Naive thymus-derived CD8-positive, alpha-beta T cell (primary cell): ENCODE measurements at regions not wholly inside any gene's neighbourhood (a gene's known extent, or its start where the extent isn't known, plus 50 kb on each side); places are given as distances from the start of the nearest gene placed in this dataset.

Source experiments
- ATAC-seq, 2 donors: fragments of 150-1000 bp; cut with Tn5 transposase in 1 of 2; sonication (Bioruptor Pico), chemical (Tn5 transposase) in 1 of 2; 1 replicate in 1 of 2; 2 replicates in 1 of 2; pipeline ENCODE4 v1.10.0; 2021; ENCODE audit warnings: mild to moderate bottlenecking in 2 of 2, moderate library complexity in 2 of 2
- POLR2A ChIA-PET: fragments of 350-600 bp; sonication (Branson Sonifier 250); formaldehyde crosslinking; loops from one replicate; lab custom pipeline; 2021; ENCODE audit warnings: antibody characterized with exemption; lab: Charles Lee
- DNase-seq, 10 donors: peaks; one replicate each; pipeline versions ENCODE4 v3.0.0 to v3.0.0-alpha.2; 2020 to 2022
- H3K27ac Mint-ChIP-seq, 10 donors: one replicate each; pipeline ENCODE4 v1.8.0; 2020 to 2022; ENCODE audit warnings: mild to moderate bottlenecking in 10 of 10, mixed read lengths in 10 of 10, moderate library complexity in 4 of 10, inconsistent platforms in 1 of 10
- H3K27me3 Mint-ChIP-seq, 5 donors: one replicate each; pipeline ENCODE4 v1.8.0; 2021 to 2022; ENCODE audit warnings: mixed read lengths in 5 of 5
- H3K36me3 Mint-ChIP-seq, 3 donors: one replicate each; pipeline ENCODE4 v1.8.0; 2020 to 2022; ENCODE audit warnings: mixed read lengths in 3 of 3, mild to moderate bottlenecking in 2 of 3, inconsistent platforms in 1 of 3
- H3K4me1 Mint-ChIP-seq, 4 donors: one replicate each; pipeline ENCODE4 v1.8.0; 2021 to 2022; ENCODE audit warnings: mixed read lengths in 4 of 4
- H3K4me3 Mint-ChIP-seq, 10 donors: one replicate each; pipeline ENCODE4 v1.8.0; 2020 to 2022; ENCODE audit warnings: mild to moderate bottlenecking in 10 of 10, mixed read lengths in 10 of 10, moderate library complexity in 6 of 10, inconsistent platforms in 1 of 10
- H3K9me3 Mint-ChIP-seq, 9 donors: one replicate each; pipeline ENCODE4 v1.8.0; 2020 to 2022; ENCODE audit warnings: mixed read lengths in 9 of 9, mild to moderate bottlenecking in 3 of 9, inconsistent platforms in 1 of 9, moderate library complexity in 1 of 9

- POLR2A ChIA-PET = no interaction called here
These were observed 58.6 kb upstream of the SLC38A4 start for GRCh38 chr12:46884362-46884761.

DNA sequence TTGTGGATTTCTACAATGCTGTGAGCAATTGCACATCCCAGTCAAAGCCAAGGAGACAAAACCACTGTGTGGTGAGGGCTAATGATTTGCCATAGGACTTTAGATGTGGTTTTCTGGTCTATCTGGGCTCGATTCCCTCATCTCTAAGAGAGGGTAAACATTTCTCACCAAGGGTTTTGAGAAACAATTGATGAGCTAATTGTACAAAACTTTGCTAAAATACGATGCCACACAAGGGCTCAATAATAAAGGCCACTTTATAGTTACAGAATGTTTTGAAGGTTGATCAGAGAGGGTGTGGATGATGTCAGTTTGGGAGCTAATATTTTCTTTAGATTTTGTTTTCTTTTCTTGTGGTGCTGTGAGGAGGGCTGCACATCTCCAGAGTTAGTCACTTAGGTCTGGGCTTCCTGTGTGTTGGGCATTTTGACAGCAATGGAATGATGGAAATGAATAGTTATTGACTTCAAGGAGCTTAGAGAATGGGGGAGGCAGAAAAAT is 60.8 kb upstream of the SLC38A4 start:
- no peak for DNase-seq
- Mint-ChIP-seq H3K9me3 (peaks cover 0 to 7% (median 2%) of the 10 kb centered on the region in 9 donors), H3K27ac (no peak overlapping the region), H3K27me3 (peaks cover 0 to 6% (median 2%) of the 10 kb centered on the region in 5 donors), H3K4me1 (no peaks in the 10 kb centered on the region), H3K4me3 (no peak overlapping the region), H3K36me3 (peaks cover 0 to 5% (median 0%) of the 10 kb centered on the region in 3 donors)
- no peak for ATAC-seq
- POLR2A ChIA-PET = no interaction called here

More at GRCh38 chr12:46884362-46884761, 58.6 kb upstream of the SLC38A4 start:
- Mint-ChIP-seq H3K27ac (no peak overlapping the region), H3K9me3 (peaks cover 0 to 15% (median 1%) of the 10 kb centered on the region in 9 donors), H3K4me1 (no peaks in the 10 kb centered on the region), H3K4me3 (no peak overlapping the region), H3K27me3 (peaks cover 0 to 14% (median 2%) of the 10 kb centered on the region in 5 donors), H3K36me3 (peaks cover 0 to 2% (median 0%) of the 10 kb centered on the region in 3 donors)
- ATAC-seq (no peak), DNase-seq (no peak)

DNA sequence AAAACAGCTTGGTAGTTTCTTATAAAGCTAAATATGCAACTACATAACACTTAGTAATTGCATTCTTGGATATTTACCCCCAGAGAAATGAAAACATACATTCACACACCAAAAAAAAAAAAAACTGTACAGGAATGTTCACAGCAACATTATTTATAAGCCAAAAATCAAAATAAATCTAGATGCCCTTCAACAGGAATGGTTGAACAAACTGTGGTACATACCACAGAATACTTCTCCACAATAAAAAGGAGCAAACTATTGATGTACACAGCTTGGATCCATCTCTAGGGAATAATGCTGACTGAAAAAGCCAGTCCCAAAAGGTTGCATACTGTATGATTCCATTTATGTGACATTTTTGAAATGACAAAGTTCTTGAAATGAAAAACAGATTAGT is 62.1 kb upstream of the SLC38A4 start:
- Mint-ChIP-seq H3K4me3 (no peak overlapping the region), H3K27me3 (peaks cover 2 to 9% (median 6%) of the 10 kb centered on the region in 5 donors), H3K27ac (no peak overlapping the region), H3K36me3 (peaks cover 0 to 5% (median 0%) of the 10 kb centered on the region in 3 donors), H3K4me1 (peaks cover 0 to 2% (median 0%) of the 10 kb centered on the region in 4 donors), H3K9me3 (peaks cover 0 to 3% (median 0%) of the 10 kb centered on the region in 9 donors)
- ATAC-seq = no peak
- no peak for DNase-seq
- POLR2A ChIA-PET = no interaction called here

DNA sequence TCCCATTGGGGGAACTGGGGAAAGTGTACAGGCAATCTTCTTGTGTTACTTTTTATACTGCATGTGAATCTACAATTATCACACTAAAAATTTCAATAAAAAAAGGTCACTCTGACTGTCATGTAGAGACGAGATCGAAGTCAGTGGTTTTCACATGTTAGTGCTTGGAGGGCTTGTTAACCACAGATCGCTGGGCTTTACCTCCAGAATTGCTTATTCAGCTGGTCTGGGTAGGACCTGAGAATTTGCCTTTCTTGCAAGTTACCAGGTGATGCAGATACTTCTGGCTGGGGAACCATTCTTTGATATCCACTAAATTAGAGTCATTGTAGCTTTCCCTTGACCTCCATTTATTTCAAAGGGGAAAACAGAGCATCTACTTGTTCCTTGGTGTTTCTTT is 62.8 kb upstream of the SLC38A4 start:
- no peak for DNase-seq
- peaks cover 0 to 3% (median 0%) of the 10 kb centered on the region in 9 donors for H3K9me3 Mint-ChIP-seq
- H3K27ac Mint-ChIP-seq = no peak overlapping the region
- H3K36me3 Mint-ChIP-seq = peaks cover 0 to 5% (median 0%) of the 10 kb centered on the region in 3 donors
- POLR2A ChIA-PET = no interaction called here
- peaks cover 2 to 9% (median 6%) of the 10 kb centered on the region in 5 donors for H3K27me3 Mint-ChIP-seq
- H3K4me3 Mint-ChIP-seq = no peak overlapping the region
- H3K4me1 Mint-ChIP-seq = peaks cover 0 to 2% (median 0%) of the 10 kb centered on the region in 4 donors
- no peak for ATAC-seq

DNA sequence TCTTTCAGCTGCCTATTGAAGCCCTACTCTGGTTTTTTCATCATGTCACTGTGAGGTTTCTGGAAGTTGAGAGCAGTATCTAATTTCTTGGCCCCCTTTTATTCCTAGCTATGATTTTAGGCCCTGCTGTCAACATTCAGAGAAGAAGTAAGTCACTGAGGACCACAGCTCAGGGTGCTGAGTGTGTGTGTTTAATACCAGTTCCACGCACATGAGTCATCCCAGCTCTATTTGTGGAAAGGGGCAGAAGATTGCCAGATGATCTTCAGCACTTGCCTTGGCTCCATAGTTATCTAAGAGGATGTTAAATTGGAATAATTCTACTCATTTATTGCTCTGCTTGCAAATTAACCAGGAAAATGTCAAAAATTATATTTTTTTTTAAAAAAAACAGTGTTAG is 65.5 kb upstream of the SLC38A4 start:
- Mint-ChIP-seq H3K9me3 (peaks cover 0 to 3% (median 0%) of the 10 kb centered on the region in 9 donors), H3K4me1 (peaks cover 0 to 2% (median 0%) of the 10 kb centered on the region in 4 donors), H3K36me3 (peaks cover 0 to 9% (median 0%) of the 10 kb centered on the region in 3 donors), H3K4me3 (no peak overlapping the region), H3K27me3 (peaks cover 2 to 9% (median 5%) of the 10 kb centered on the region in 5 donors), H3K27ac (no peak overlapping the region)
- DNase-seq (no peak), ATAC-seq (no peak)
- POLR2A ChIA-PET = no interaction called here

- DNase-seq (no peak), ATAC-seq (no peak)
- Mint-ChIP-seq H3K4me3 (no peak overlapping the region), H3K27ac (no peak overlapping the region), H3K9me3 (peaks cover 0 to 5% (median 2%) of the 10 kb centered on the region in 9 donors), H3K27me3 (peaks cover 2 to 9% (median 5%) of the 10 kb centered on the region in 5 donors), H3K36me3 (peaks cover 0 to 9% (median 0%) of the 10 kb centered on the region in 3 donors), H3K4me1 (peaks cover 0 to 2% (median under 1%) of the 10 kb centered on the region in 4 donors)
- POLR2A ChIA-PET = no interaction called here
These were observed 66.4 kb upstream of the SLC38A4 start for GRCh38 chr12:46892034-46892705.

GRCh38 chr12:46892887-46893286 is 67.1 kb upstream of the SLC38A4 start:
- DNase-seq (no peak), ATAC-seq (no peak)
- Mint-ChIP-seq H3K36me3 (peaks cover 0 to 9% (median 0%) of the 10 kb centered on the region in 3 donors), H3K27me3 (peaks cover 2 to 9% (median 5%) of the 10 kb centered on the region in 5 donors), H3K4me1 (peaks cover 3 to 9% (median 5%) of the 10 kb centered on the region in 4 donors), H3K4me3 (no peak overlapping the region), H3K9me3 (peaks cover 0 to 5% (median 3%) of the 10 kb centered on the region in 9 donors), H3K27ac (no peak overlapping the region)
- POLR2A ChIA-PET = no interaction called here

DNA sequence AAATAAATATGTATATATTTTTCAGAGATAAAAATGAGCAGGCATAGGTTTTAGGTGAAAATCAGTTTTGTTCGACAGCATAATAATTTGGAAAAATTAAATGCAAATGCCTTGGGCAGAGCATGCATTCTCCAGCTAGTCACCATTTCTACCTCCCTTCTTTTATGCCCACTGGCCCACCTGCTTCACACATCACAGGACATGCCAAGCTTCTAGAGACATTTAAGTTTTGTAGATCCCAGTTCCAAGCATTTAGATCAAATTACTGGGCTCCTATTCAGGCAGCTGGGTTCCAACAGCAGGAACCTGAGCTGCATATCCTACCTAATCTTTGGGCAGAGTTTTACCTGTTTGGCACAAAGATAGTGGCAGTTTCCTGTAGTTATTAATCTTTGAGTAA is 67.6 kb upstream of the SLC38A4 start:
- peaks cover 2 to 9% (median 5%) of the 10 kb centered on the region in 5 donors for H3K27me3 Mint-ChIP-seq
- peaks cover 0 to 9% (median 0%) of the 10 kb centered on the region in 3 donors for H3K36me3 Mint-ChIP-seq
- H3K9me3 Mint-ChIP-seq = peaks cover 0 to 5% (median 2%) of the 10 kb centered on the region in 9 donors
- H3K27ac Mint-ChIP-seq = no peak overlapping the region
- POLR2A ChIA-PET = no interaction called here
- no peak for ATAC-seq
- no peak overlapping the region for H3K4me3 Mint-ChIP-seq
- H3K4me1 Mint-ChIP-seq = peaks cover 6 to 13% (median 9%) of the 10 kb centered on the region in 4 donors
- DNase-seq = no peak

DNA sequence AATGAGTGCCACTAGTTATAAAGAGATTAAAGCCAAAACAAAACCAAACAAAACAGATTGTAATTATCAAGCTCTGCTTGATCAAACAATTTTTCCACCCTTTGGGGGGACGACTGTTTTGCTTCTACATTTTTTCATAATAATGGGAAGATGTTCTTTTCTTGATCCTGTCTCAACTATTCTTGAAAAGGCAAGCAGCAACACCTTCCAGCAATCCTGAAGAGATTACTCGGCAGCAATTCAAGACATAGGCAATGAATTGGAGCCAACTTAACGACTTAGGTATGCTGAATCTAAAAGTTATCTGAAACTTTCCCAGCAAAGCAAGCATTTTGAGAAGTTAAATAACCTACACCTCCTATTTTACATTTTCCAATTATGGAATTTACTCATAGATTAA is 69.9 kb upstream of the SLC38A4 start:
- Mint-ChIP-seq H3K9me3 (peaks cover 0 to 9% (median 0%) of the 10 kb centered on the region in 9 donors), H3K36me3 (peaks cover 0 to 4% (median 0%) of the 10 kb centered on the region in 3 donors), H3K27ac (no peak overlapping the region), H3K27me3 (peaks cover 0 to 9% (median 3%) of the 10 kb centered on the region in 5 donors), H3K4me3 (no peak overlapping the region), H3K4me1 (peaks cover 12 to 24% (median 14%) of the 10 kb centered on the region in 4 donors)
- DNase-seq = no peak
- POLR2A ChIA-PET = no interaction called here
- no peak for ATAC-seq

DNA sequence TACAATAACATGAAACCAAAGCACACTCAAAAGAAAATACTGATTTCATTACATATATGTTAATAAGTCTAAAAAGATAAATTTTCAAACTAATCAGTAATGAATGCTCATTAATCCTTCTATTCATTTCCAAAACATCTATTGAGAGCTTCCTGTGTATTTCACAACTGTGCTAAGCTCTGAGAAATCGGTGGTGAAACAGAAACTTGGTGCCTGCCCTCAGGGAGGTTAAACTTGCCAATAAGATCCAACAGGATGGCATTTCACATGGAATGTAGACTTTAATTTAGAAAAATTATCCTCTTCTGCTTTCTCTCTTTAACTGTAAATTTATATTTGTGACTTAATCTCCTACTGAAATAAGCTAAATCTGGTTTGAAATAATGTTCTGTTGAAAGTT is 70.9 kb upstream of the SLC38A4 start:
- ATAC-seq = no peak
- H3K9me3 Mint-ChIP-seq = peaks cover 0 to 9% (median 0%) of the 10 kb centered on the region in 9 donors
- H3K36me3 Mint-ChIP-seq = peaks cover 0 to 4% (median 0%) of the 10 kb centered on the region in 3 donors
- no peak for DNase-seq
- POLR2A ChIA-PET = no interaction called here
- no peak overlapping the region for H3K4me3 Mint-ChIP-seq
- H3K27ac Mint-ChIP-seq = no peak overlapping the region
- H3K27me3 Mint-ChIP-seq = peaks cover 0 to 9% (median 3%) of the 10 kb centered on the region in 5 donors
- peaks cover 14 to 33% (median 22%) of the 10 kb centered on the region in 4 donors for H3K4me1 Mint-ChIP-seq

DNA sequence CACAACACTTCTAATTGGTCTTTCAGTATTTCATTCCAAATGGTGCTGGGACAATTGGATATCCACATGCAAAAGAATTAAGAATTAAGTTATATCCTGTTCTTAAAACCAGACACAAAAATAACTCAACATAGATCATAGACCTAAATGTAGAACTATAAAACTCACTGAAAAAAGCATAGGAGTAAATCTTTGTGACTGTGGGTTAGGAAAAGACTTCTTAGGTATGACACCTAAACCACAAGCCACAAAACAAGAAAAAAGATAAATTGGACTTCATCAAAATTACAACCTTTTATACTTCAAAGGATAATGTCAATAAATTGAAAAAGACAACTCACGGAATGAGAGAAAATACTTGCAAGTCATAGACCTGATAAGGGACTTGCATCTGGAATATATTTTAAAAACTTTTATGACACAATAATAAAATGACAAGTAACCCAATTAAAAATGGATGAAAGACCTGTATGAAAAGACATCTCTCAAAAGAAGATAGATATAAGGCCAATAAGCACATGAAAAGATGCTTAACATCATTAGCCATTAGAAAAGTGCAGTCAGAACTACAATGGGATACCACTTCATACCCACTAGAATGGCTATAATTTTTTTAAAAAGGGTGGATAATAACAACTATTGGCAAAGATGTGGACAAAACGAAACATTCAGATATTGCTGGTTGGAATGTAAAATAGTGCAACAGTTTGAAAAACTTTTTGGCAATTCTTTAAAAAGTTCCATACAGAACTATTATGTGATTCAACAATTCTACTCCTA is 72.5 kb upstream of the SLC38A4 start:
- H3K27me3 Mint-ChIP-seq = peaks cover 0 to 3% (median 0%) of the 10 kb centered on the region in 5 donors
- H3K36me3 Mint-ChIP-seq = peaks cover 0 to 4% (median 0%) of the 10 kb centered on the region in 3 donors
- DNase-seq (peak in 2 of 10 donors; percentile 3 to 15), ATAC-seq (no peak)
- H3K4me3 Mint-ChIP-seq = no peak overlapping the region
- peak overlapping the region in 1 of 10 donors; percentile 76 for H3K27ac Mint-ChIP-seq
- H3K4me1 Mint-ChIP-seq = peaks cover 12 to 35% (median 22%) of the 10 kb centered on the region in 4 donors
- H3K9me3 Mint-ChIP-seq = peaks cover 0 to 9% (median 0%) of the 10 kb centered on the region in 9 donors
- POLR2A ChIA-PET = no interaction called here

DNA sequence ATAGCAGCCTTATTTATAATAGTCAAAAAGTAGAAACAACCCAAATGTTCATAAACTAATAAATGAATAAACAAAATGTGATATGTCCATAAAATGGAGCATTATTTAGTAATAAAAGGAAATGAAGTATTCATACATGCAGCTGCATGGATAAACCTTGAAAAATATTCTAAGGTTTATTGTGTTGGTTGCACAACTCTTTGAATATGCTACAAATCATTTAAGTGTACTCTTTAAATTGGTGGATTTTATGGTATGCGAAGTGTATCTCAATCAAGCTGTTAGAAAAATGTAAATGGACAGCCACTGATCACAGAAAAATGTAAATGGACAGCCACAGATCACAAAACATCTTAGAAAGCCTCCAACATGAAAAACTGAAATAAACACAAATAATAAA is 73.2 kb upstream of the SLC38A4 start:
- ATAC-seq (no peak), DNase-seq (no peak)
- peaks cover 0 to 4% (median 0%) of the 10 kb centered on the region in 3 donors for H3K36me3 Mint-ChIP-seq
- no peak overlapping the region for H3K27ac Mint-ChIP-seq
- no peak overlapping the region for H3K4me3 Mint-ChIP-seq
- POLR2A ChIA-PET = no interaction called here
- peaks cover 0 to 3% (median 0%) of the 10 kb centered on the region in 5 donors for H3K27me3 Mint-ChIP-seq
- peaks cover 12 to 35% (median 22%) of the 10 kb centered on the region in 4 donors for H3K4me1 Mint-ChIP-seq
- peaks cover 0 to 9% (median 0%) of the 10 kb centered on the region in 9 donors for H3K9me3 Mint-ChIP-seq
